Sigmoid colon (tissue), 6 donors: ENCODE measurements at regions not wholly inside any gene's neighbourhood (a gene's known extent, or its start where the extent isn't known, plus 50 kb on each side); places are given as distances from the start of the nearest gene placed in this dataset.

ENCODE experiments used
- DNase-seq: peaks from one replicate; pipeline ENCODE4 v3.0.0-alpha.2; 2019
- H3K27ac ChIP-seq, 4 donors: fragments of 200-600 bp; sonication (generic); one replicate each; pipeline ENCODE4 v1.5.1; 2016 to 2019; ENCODE audit warnings: mild to moderate bottlenecking in 1 of 4
- H3K27me3 ChIP-seq, 3 donors: fragments of 200-600 bp; sonication (generic); one replicate each; pipeline ENCODE4 v1.5.1; 2019; ENCODE audit warnings: mild to moderate bottlenecking in 1 of 3
- H3K36me3 ChIP-seq, 4 donors: fragments of 200-600 bp; sonication (generic); one replicate each; pipeline ENCODE4 v1.5.1; 2016 to 2019
- H3K4me1 ChIP-seq, 4 donors: fragments of 200-600 bp; sonication (generic); one replicate each; pipeline ENCODE4 v1.5.1; 2017 to 2019
- H3K4me3 ChIP-seq, 4 donors: fragments of 200-600 bp; sonication (generic); one replicate each; pipeline ENCODE4 v1.5.1; 2017 to 2019; ENCODE audit warnings: mild to moderate bottlenecking in 2 of 4, moderate library complexity in 1 of 4
- H3K9me3 ChIP-seq, 4 donors: fragments of 200-600 bp in 3 of 4; sonication (generic) in 3 of 4; one replicate each; pipeline versions ENCODE4 v1.5.1 to v1.6.1; 2013 to 2019
- EP300 ChIP-seq, 4 donors: sonication (generic); formaldehyde crosslinking; IDR thresholded peaks; one replicate each; pipeline ENCODE4 v1.6.1; 2017; ENCODE audit warnings: antibody characterized with exemption in 4 of 4
- POLR2A ChIP-seq, 2 donors: fragments of 450-650 bp; IDR thresholded peaks; one replicate each; pipeline ENCODE4 v1.6.1; 2016; ENCODE audit warnings: antibody characterized with exemption in 2 of 2, mild to moderate bottlenecking in 2 of 2, moderate library complexity in 2 of 2
- POLR2AphosphoS5 ChIP-seq, 4 donors: sonication (generic); formaldehyde crosslinking; IDR thresholded peaks; one replicate each; pipeline ENCODE4 v1.6.1; 2017; ENCODE audit warnings: antibody characterized with exemption in 4 of 4
- WGBS, 2 donors: extraction: QIAGEN DNeasy Blood & Tissue Kit; methylation state at CpG; one replicate each; pipeline ENCODE4 v1.1.7; 2013; 5-methylcytosine and 5-hydroxymethylcytosine counted together
- intact Hi-C: fragments of 100-400 bp; cut with DNase I; formaldehyde crosslinking; loops from one replicate; pipeline ENCODE4 v1.15.1; 2023
- TF ChIP-seq, protein P1 (sequence below), 4 experiments: fragments of 450-650 bp in 3 of 4; fragments of 200-600 bp in 1 of 4; IDR thresholded peaks; one replicate each; pipeline ENCODE4 v1.5.1; 2016 to 2019; ENCODE audit warnings: antibody characterized with exemption in 4 of 4, mild to moderate bottlenecking in 3 of 4, moderate library complexity in 2 of 4
- donor health status: healthy with polysubstance abuse.
- donor health status: healthy.

DNA sequence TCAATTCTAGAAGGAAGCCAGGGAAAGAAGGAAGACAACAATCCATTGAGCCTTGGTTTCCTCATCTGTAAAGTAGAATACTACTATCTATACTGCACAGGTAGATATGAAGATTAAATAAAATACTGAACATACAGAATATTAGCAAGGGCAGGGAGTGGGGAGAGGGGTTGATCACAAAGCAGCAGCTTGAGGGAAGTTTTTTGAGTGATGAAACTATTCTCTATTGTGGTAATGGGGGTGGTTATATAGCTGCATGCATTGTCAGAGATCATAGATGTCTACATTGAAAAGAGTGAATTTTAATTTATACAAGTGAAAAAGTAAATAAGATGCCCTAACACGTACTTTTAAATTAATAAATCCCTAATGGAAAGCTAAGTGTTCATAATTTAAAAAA is 242.6 kb upstream of the LRTM1 start:
- no peaks in the 10 kb centered on the region for H3K36me3 ChIP-seq
- no peak overlapping the region for H3K4me3 ChIP-seq
- 39 to 93% methylated on average over 1 of the region's 1 CpG for WGBS, 2 donors
- no peak for DNase-seq
- no peaks in the 10 kb centered on the region for H3K9me3 ChIP-seq
- intact Hi-C loops: no loop called here
- H3K27me3 ChIP-seq: no peaks in the 10 kb centered on the region
- H3K4me1 ChIP-seq: peaks cover 0 to 43% (median 32%) of the 10 kb centered on the region in 4 donors
- H3K27ac ChIP-seq: peak overlapping the region in 2 of 4 donors; percentile 43 to 53
- TF ChIP-seq EP300 (IDR thresholded peaks at IDR 0.05) (no peak), POLR2AphosphoS5 (IDR thresholded peaks at IDR 0.05) (no peak), POLR2A (IDR thresholded peaks at IDR 0.05) (no peak)
- TF ChIP-seq, protein P1, sequence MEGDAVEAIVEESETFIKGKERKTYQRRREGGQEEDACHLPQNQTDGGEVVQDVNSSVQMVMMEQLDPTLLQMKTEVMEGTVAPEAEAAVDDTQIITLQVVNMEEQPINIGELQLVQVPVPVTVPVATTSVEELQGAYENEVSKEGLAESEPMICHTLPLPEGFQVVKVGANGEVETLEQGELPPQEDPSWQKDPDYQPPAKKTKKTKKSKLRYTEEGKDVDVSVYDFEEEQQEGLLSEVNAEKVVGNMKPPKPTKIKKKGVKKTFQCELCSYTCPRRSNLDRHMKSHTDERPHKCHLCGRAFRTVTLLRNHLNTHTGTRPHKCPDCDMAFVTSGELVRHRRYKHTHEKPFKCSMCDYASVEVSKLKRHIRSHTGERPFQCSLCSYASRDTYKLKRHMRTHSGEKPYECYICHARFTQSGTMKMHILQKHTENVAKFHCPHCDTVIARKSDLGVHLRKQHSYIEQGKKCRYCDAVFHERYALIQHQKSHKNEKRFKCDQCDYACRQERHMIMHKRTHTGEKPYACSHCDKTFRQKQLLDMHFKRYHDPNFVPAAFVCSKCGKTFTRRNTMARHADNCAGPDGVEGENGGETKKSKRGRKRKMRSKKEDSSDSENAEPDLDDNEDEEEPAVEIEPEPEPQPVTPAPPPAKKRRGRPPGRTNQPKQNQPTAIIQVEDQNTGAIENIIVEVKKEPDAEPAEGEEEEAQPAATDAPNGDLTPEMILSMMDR (IDR thresholded peaks at IDR 0.05): no peak

DNA sequence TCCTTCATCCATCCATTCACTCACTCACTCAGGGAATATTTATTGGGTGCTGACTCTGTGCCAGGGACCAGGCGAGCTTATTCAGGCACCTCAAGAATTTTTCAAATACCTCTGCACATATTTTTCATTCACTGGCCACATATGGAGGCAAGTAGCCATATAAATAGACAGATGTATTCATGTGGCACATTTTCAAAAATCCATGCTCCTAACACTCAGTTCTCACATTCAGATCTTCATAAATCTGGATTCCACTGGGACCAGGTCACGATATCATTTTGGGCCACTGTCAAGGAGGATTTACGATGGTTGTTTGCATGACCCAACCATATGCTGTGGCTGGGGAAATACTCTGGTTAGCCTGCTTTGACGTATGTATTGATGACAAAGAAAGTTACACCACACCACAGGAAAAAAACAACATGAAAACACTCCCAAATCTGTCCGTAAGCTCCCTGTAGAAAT is 241.8 kb upstream of the LRTM1 start:
- H3K27ac ChIP-seq: peak overlapping the region in 3 of 4 donors; percentile 4 to 53 (median 43)
- H3K27me3 ChIP-seq: no peaks in the 10 kb centered on the region
- WGBS, 2 donors: 68 to 82% methylated on average over 5 of the region's 5 CpGs

DNA sequence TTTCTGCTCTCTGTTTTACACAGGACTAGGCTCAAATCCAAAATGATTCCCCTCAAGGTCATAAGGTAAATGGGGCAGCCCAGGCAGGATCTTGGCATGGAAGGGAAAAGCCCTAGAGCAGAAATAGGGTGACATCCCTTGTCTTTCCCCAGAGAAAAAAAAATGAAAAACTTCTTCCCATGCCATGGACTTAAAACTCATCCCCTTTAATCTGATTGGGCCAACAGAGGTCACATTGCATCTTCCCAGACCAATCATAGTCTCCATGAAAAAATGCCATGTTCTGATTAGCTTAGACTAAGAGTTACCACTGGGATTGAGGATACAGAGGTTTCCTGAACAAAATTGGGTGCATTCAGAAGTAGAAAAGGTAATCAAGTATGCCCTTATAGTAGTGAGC is 241.3 kb upstream of the LRTM1 start:
- Histone ChIP-seq H3K27ac (peak overlapping the region in 1 of 4 donors; percentile 53), H3K4me3 (no peak overlapping the region)
- TF ChIP-seq POLR2A (IDR thresholded peaks at IDR 0.05) (no peak), POLR2AphosphoS5 (IDR thresholded peaks at IDR 0.05) (no peak), EP300 (IDR thresholded peaks at IDR 0.05) (no peak)
- TF ChIP-seq, protein P1 (IDR thresholded peaks at IDR 0.05): no peak

More for the DNA sequence above, 241.8 kb upstream of the LRTM1 start:
- no peak for DNase-seq
- TF ChIP-seq POLR2AphosphoS5 (IDR thresholded peaks at IDR 0.05) (no peak), EP300 (IDR thresholded peaks at IDR 0.05) (no peak)
- no peaks in the 10 kb centered on the region for H3K9me3 ChIP-seq
- H3K36me3 ChIP-seq: no peaks in the 10 kb centered on the region
- no peak overlapping the region for H3K4me3 ChIP-seq
- peaks cover 0 to 47% (median 34%) of the 10 kb centered on the region in 4 donors for H3K4me1 ChIP-seq
- intact Hi-C loops: no loop called here

DNA sequence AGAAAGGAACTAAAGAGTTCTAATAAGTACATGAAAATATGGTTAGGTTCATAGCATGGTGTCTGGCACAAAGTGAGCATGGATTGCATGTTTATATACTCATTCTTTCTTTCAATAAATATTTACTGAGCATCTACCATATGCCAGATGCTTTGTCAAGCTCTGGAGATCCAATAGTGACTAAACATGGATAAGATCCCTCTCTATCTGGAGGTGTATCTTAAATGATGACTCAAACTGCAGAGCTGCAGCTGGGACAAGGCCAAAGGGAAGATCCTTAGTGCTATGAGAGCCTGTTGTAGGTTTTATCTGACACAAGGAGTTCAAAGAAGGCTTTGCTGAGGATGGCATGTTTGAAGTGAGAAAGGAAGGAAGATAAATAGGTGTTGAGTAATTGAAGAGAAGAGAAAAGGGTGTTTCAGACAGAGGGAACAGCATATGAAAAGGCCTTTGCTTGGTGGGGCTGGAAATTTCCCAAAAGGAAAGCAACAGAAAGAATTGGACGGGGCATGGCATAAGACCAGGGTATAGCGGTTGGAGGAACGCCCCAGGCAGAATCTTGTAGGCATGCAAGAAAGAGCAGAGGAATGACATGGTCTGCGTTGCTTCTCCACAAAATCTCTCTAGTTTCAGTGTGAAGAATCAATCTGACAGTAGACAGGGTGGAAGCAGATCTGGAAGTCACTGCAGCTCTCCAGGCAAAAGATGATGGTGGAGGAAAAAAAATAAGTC is 239.9 kb upstream of the LRTM1 start:
- H3K4me3 ChIP-seq: no peak overlapping the region
- H3K27ac ChIP-seq: peak overlapping the region in 3 of 4 donors; percentile 14 to 43 (median 22)
- H3K9me3 ChIP-seq: no peaks in the 10 kb centered on the region
- TF ChIP-seq, protein P1 (IDR thresholded peaks at IDR 0.05): no peak
- TF ChIP-seq POLR2AphosphoS5 (IDR thresholded peaks at IDR 0.05): no peak
- TF ChIP-seq POLR2A (IDR thresholded peaks at IDR 0.05): no peak
- TF ChIP-seq EP300 (IDR thresholded peaks at IDR 0.05): no peak
- no peaks in the 10 kb centered on the region for H3K27me3 ChIP-seq
- H3K4me1 ChIP-seq: peaks cover 0 to 44% (median 33%) of the 10 kb centered on the region in 4 donors
- intact Hi-C loops: no loop called here
- 88 to 89% methylated on average over 4 of the region's 4 CpGs for WGBS, 2 donors
- no peaks in the 10 kb centered on the region for H3K36me3 ChIP-seq
- no peak for DNase-seq

More for the DNA sequence above, 241.3 kb upstream of the LRTM1 start:
- Histone ChIP-seq H3K27me3 (no peaks in the 10 kb centered on the region), H3K4me1 (peaks cover 0 to 49% (median 35%) of the 10 kb centered on the region in 4 donors), H3K9me3 (no peaks in the 10 kb centered on the region), H3K36me3 (no peaks in the 10 kb centered on the region)
- no peak for DNase-seq
- intact Hi-C loops: no loop called here

DNA sequence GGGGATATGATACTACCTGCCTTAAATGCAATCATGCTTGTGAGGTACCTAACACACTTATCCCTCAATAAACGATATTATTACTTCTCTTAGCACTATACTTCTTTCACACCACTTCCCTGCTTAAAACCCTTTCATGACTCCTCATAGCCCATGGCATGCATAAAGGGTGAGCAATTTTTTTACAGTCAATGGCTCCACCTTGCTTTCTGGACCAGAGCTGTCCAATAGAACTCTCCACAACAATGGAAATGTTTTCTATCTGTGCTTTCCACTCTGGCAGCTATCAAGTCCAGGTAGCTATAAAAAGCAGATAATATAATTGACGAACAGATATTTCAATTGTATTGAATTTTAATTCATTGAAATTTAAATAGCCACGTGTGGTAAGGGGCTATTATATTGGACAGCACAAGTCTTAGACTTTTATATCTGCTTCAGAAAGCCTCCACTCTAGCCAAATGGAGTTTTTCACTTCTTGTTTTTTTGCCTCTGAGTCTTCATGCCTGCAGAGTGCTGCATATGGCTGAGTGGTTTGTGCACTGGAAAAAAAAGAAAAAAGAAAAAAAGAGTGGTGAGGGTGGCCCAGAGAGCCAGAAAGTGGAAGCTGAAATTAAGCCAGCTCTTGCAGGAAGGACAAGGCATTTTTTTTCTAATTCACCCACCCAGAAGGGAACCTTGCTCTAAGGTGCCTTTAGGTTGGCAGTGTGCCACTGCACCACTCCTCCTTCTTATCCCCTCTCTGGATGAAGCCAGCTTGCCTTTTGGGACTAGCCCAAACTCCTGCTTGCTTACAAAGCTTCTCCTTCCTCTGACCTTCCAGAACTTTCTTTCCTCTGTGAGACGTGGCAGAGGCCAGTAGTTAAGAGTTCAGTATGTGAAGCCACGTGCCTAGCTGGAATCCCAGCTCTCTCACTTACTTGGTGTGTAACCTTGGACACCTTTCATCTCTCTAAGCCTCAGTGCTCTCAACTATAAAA is 239.0 kb upstream of the LRTM1 start:
- no peaks in the 10 kb centered on the region for H3K36me3 ChIP-seq
- H3K4me3 ChIP-seq: no peak overlapping the region
- no peaks in the 10 kb centered on the region for H3K9me3 ChIP-seq
- no peaks in the 10 kb centered on the region for H3K27me3 ChIP-seq
- WGBS, 2 donors: 47 to 61% methylated on average over 5 of the region's 5 CpGs
- H3K27ac ChIP-seq: peak overlapping the region in 2 of 4 donors; percentile 14 to 43
- no peak for DNase-seq
- TF ChIP-seq EP300 (IDR thresholded peaks at IDR 0.05) (no peak), POLR2A (IDR thresholded peaks at IDR 0.05) (no peak), POLR2AphosphoS5 (IDR thresholded peaks at IDR 0.05) (no peak)
- TF ChIP-seq, protein P1 (IDR thresholded peaks at IDR 0.05): no peak
- intact Hi-C loops: no loop called here
- H3K4me1 ChIP-seq: peaks cover 0 to 44% (median 33%) of the 10 kb centered on the region in 4 donors
